Fibroblast of lung (primary cell): ENCODE measurements at regions not wholly inside any gene's neighbourhood (a gene's known extent, or its start where the extent isn't known, plus 50 kb on each side); places are given as distances from the start of the nearest gene placed in this dataset.

Experiments
- DNase-seq, 2 donors: peaks; one replicate each; pipeline versions ENCODE4 v3.0.0 to v3.0.0-alpha.2; 2010; ENCODE audit warnings: low read depth in 2 of 2
- H2AFZ ChIP-seq: 2 replicates; pipeline ENCODE4 v1.5.1; 2012; ENCODE audit warnings: low read length, control low read depth, inconsistent platforms
- H3K27ac ChIP-seq: 2 replicates; pipeline ENCODE4 v1.5.1; 2011; ENCODE audit warnings: low read length, control low read depth; ENCODE audit not compliant: insufficient read depth
- H3K27me3 ChIP-seq: 2 replicates; pipeline ENCODE4 v1.5.1; 2011; ENCODE audit warnings: mild to moderate bottlenecking, low read length; ENCODE audit not compliant: control insufficient read depth, insufficient read depth
- H3K36me3 ChIP-seq: 2 replicates; pipeline ENCODE4 v1.5.1; 2011; ENCODE audit warnings: low read length; ENCODE audit not compliant: control insufficient read depth, insufficient read depth
- H3K4me1 ChIP-seq: 2 replicates; pipeline ENCODE4 v1.5.1; 2011; ENCODE audit warnings: low read length; ENCODE audit not compliant: control insufficient read depth, insufficient read depth; ENCODE audit errors: extremely low read depth
- H3K4me2 ChIP-seq: 2 replicates; pipeline ENCODE4 v1.5.1; 2011; ENCODE audit warnings: low read length, control low read depth; ENCODE audit not compliant: insufficient read depth; ENCODE audit errors: extremely low read depth
- H3K4me3 ChIP-seq, 4 experiments: fragments of 200-600 bp in 1 of 4; sonication (generic) in 1 of 4; replicated peaks in 1 of 4; 2 replicates each; pipeline ENCODE4 v1.5.1; 2011 to 2016; ENCODE audit warnings: low read length in 4 of 4, low read depth in 3 of 4, mild to moderate bottlenecking in 3 of 4, control low read depth in 2 of 4, inconsistent platforms in 1 of 4, mixed read lengths in 1 of 4; ENCODE audit not compliant: insufficient read depth in 1 of 4; ENCODE audit errors: control extremely low read depth in 1 of 4
- H3K79me2 ChIP-seq: 2 replicates; pipeline ENCODE4 v1.5.1; 2012; ENCODE audit warnings: mild to moderate bottlenecking, low read length, inconsistent platforms; ENCODE audit not compliant: control insufficient read depth, insufficient read depth
- H3K9ac ChIP-seq: 2 replicates; pipeline ENCODE4 v1.5.1; 2011; ENCODE audit warnings: mild to moderate bottlenecking, low read length, control low read depth; ENCODE audit not compliant: insufficient read depth
- H3K9me3 ChIP-seq: 2 replicates; pipeline ENCODE4 v1.5.1; 2012; ENCODE audit warnings: low read depth, low read length; ENCODE audit not compliant: control insufficient read depth, insufficient read depth
- H4K20me1 ChIP-seq: 2 replicates; pipeline ENCODE4 v1.5.1; 2011; ENCODE audit warnings: low read length; ENCODE audit not compliant: control insufficient read depth, insufficient read depth; ENCODE audit errors: extremely low read depth
- EZH2 ChIP-seq: IDR thresholded peaks from 2 replicates; pipeline ENCODE4 v1.5.1; 2012; ENCODE audit warnings: low read length, control low read depth, mild to moderate bottlenecking; ENCODE audit errors: missing control alignments
- TF ChIP-seq, protein P1 (sequence below), 2 donors: IDR thresholded peaks in 1 of 2; conservative IDR thresholded peaks in 1 of 2; 1 replicate in 1 of 2; 2 replicates in 1 of 2; pipeline ENCODE4 v1.5.1; 2011 to 2012; ENCODE audit warnings: low read length in 2 of 2, control low read depth in 1 of 2, inconsistent platforms in 1 of 2, low read depth in 1 of 2, mild to moderate bottlenecking in 1 of 2

DNA sequence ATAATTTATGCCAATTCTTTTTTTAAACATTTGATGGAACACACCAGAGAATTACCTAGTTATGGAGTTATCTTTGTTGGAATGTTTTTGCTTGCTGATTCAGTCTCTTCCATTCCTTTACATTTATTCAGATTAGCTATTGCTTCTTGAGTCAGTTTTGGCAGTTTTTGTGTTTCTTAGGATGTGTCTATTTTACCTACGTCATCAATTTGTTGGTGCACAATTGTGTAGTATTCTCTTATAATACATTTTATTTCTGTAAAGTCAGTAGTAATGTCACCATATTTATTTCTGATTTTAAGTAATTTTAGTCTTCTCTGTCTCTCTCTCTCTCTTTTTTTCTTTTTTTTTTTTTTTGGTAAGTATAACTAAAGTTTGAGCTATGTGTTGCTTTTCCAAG is 929.5 kb upstream of the RAG2 start:
- no peak for DNase-seq
- Histone ChIP-seq H3K4me1 (no peaks in the 10 kb centered on the region), H3K4me3 (no peak overlapping the region), H3K27me3 (no peaks in the 10 kb centered on the region), H3K4me2 (no peak overlapping the region), H2AFZ (no peak overlapping the region), H3K9ac (no peak overlapping the region), H3K27ac (no peak overlapping the region), H4K20me1 (no peaks in the 10 kb centered on the region), H3K79me2 (no peaks in the 10 kb centered on the region), H3K36me3 (no peaks in the 10 kb centered on the region), H3K9me3 (no peaks in the 10 kb centered on the region)
- TF ChIP-seq EZH2 = no peak
- TF ChIP-seq, protein P1, sequence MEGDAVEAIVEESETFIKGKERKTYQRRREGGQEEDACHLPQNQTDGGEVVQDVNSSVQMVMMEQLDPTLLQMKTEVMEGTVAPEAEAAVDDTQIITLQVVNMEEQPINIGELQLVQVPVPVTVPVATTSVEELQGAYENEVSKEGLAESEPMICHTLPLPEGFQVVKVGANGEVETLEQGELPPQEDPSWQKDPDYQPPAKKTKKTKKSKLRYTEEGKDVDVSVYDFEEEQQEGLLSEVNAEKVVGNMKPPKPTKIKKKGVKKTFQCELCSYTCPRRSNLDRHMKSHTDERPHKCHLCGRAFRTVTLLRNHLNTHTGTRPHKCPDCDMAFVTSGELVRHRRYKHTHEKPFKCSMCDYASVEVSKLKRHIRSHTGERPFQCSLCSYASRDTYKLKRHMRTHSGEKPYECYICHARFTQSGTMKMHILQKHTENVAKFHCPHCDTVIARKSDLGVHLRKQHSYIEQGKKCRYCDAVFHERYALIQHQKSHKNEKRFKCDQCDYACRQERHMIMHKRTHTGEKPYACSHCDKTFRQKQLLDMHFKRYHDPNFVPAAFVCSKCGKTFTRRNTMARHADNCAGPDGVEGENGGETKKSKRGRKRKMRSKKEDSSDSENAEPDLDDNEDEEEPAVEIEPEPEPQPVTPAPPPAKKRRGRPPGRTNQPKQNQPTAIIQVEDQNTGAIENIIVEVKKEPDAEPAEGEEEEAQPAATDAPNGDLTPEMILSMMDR (conservative IDR thresholded peaks at IDR 0.05 in 1 of 2, IDR thresholded peaks at IDR 0.05 in 1 of 2; ENCODE audit: low read depth in 1 of 2, low read length in 2 of 2) = no peak

DNA sequence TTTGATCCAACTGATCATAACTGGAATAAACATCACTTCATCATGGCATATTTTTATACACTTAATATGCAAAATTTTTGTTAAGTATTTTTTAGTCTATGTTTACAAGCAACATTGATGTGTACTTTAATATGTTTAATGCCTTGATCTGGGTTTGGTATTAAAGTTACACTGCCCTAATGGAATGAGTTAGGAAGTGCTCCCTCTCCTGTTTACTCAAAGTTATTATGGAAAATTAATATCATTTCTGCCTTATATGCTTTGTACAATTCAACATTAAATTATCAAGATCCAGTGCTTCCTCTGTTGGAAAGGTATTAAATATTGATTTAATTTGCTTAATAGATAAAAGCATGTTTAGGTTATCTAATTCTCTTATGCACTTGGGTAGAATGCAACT is 927.3 kb upstream of the RAG2 start:
- H3K4me1 ChIP-seq = no peaks in the 10 kb centered on the region
- no peak overlapping the region for H2AFZ ChIP-seq
- H3K4me2 ChIP-seq = no peak overlapping the region
- H4K20me1 ChIP-seq = no peaks in the 10 kb centered on the region
- no peaks in the 10 kb centered on the region for H3K79me2 ChIP-seq
- H3K9me3 ChIP-seq = no peaks in the 10 kb centered on the region
- no peak overlapping the region for H3K27ac ChIP-seq
- H3K4me3 ChIP-seq = no peak overlapping the region
- no peaks in the 10 kb centered on the region for H3K36me3 ChIP-seq
- no peak overlapping the region for H3K9ac ChIP-seq
- H3K27me3 ChIP-seq = no peaks in the 10 kb centered on the region
- TF ChIP-seq, protein P1 (conservative IDR thresholded peaks at IDR 0.05 in 1 of 2, IDR thresholded peaks at IDR 0.05 in 1 of 2; ENCODE audit: low read depth in 1 of 2, low read length in 2 of 2) = peak; percentile 20 to 40
- no peak for TF ChIP-seq EZH2
- DNase-seq = peak in 1 of 2 donors; percentile 44

DNA sequence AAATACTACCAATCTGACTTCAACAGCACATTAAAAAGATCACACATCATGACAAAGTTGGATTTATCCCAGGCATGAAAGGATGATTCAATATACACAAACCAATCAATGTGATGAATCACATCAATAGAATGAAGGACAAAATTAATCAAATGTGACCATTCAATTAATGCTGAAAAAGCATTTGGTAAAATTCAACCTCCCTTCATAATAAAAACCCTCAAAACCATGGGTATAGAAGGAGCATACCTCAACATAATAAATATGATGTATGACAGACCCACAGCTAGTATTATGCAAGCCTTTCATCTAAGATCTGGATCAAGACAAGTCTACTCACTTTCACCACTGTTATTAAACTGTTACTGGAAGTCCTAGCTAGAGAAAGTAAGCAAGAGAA is 921.7 kb upstream of the RAG2 start:
- peak in 1 of 2 donors; percentile 11 for DNase-seq
- TF ChIP-seq, protein P1 (conservative IDR thresholded peaks at IDR 0.05 in 1 of 2, IDR thresholded peaks at IDR 0.05 in 1 of 2; ENCODE audit: low read depth in 1 of 2, low read length in 2 of 2) = no peak
- TF ChIP-seq EZH2 = no peak
- no peaks in the 10 kb centered on the region for H3K9me3 ChIP-seq

More for the DNA sequence above, 921.7 kb upstream of the RAG2 start:
- Histone ChIP-seq H3K27me3 (no peaks in the 10 kb centered on the region), H3K9ac (no peak overlapping the region), H3K79me2 (no peaks in the 10 kb centered on the region), H2AFZ (no peak overlapping the region), H3K4me3 (no peak overlapping the region), H4K20me1 (no peaks in the 10 kb centered on the region), H3K36me3 (no peaks in the 10 kb centered on the region), H3K27ac (no peak overlapping the region), H3K4me2 (no peak overlapping the region), H3K4me1 (no peaks in the 10 kb centered on the region)
